WTC11 (cell line): ENCODE measurements at regions not wholly inside any gene's neighbourhood (a gene's known extent, or its start where the extent isn't known, plus 50 kb on each side); places are given as distances from the start of the nearest gene placed in this dataset.

Source experiments
- ATAC-seq: fragments of 200-7000 bp; cut with Tn5 transposase; 2 replicates; pipeline ENCODE4 v1.10.0; 2021; ENCODE audit warnings: mild to moderate bottlenecking, moderate library complexity
- CTCF ChIA-PET: fragments of 300-600 bp; sonication (Branson Sonifier 250); formaldehyde crosslinking; loops from one replicate; lab custom pipeline; 2021; ENCODE audit warnings: antibody characterized with exemption; lab: Charles Lee
- POLR2A ChIA-PET: fragments of 350-600 bp; sonication (Branson Sonifier 250); formaldehyde crosslinking; loops from one replicate; lab custom pipeline; 2021; ENCODE audit warnings: antibody characterized with exemption; lab: Charles Lee
- DNase-seq: peaks from one replicate; pipeline ENCODE4 v3.0.0; 2021; ENCODE audit warnings: low spot score
- H3K27ac Mint-ChIP-seq: 2 replicates; pipeline ENCODE4 v1.8.0; 2021; ENCODE audit warnings: mixed read lengths
- H3K27me3 Mint-ChIP-seq: 2 replicates; pipeline ENCODE4 v1.8.0; 2021; ENCODE audit warnings: low read depth, mild to moderate bottlenecking, moderate library complexity, mixed read lengths
- H3K36me3 Mint-ChIP-seq: 2 replicates; pipeline ENCODE4 v1.8.0; 2021; ENCODE audit warnings: mixed read lengths
- H3K4me1 Mint-ChIP-seq: 2 replicates; pipeline ENCODE4 v1.8.0; 2022; ENCODE audit warnings: mixed read lengths
- H3K4me3 Mint-ChIP-seq: 2 replicates; pipeline ENCODE4 v1.8.0; 2021; ENCODE audit warnings: mild to moderate bottlenecking, moderate library complexity, mixed read lengths
- H3K9me3 Mint-ChIP-seq: 2 replicates; pipeline ENCODE4 v1.8.0; 2021; ENCODE audit warnings: mixed read lengths
- ATF1 ChIP-seq: sonication (generic); formaldehyde crosslinking; IDR thresholded peaks from 2 replicates; pipeline ENCODE4 v1.8.1; 2023; ENCODE audit warnings: mild to moderate bottlenecking, moderate library complexity, missing genetic modification reagents
- ATF2 ChIP-seq: sonication (generic); formaldehyde crosslinking; IDR thresholded peaks from 2 replicates; pipeline ENCODE4 v1.8.1; 2022; ENCODE audit warnings: low read depth, missing genetic modification reagents, borderline replicate concordance
- CBFB ChIP-seq: sonication (generic); formaldehyde crosslinking; IDR thresholded peaks from 2 replicates; pipeline ENCODE4 v1.8.1; 2022; ENCODE audit warnings: mild to moderate bottlenecking, low read depth, missing genetic modification reagents
- CREM ChIP-seq: sonication (generic); formaldehyde crosslinking; IDR thresholded peaks from 2 replicates; pipeline ENCODE4 v1.8.1; 2022; ENCODE audit warnings: mild to moderate bottlenecking, missing genetic modification reagents, moderate library complexity
- HMGA2 ChIP-seq: fragments of 250-450 bp; sonication (Bioruptor Pico); IDR thresholded peaks from 2 replicates; pipeline ENCODE4 v1.4.0; 2021; ENCODE audit warnings: mild to moderate bottlenecking, moderate library complexity
- HMGXB4 ChIP-seq: sonication (generic); formaldehyde crosslinking; IDR thresholded peaks from 2 replicates; pipeline ENCODE4 v1.8.1; 2023; ENCODE audit warnings: mild to moderate bottlenecking, moderate library complexity, missing genetic modification reagents
- IRF2 ChIP-seq: sonication (generic); formaldehyde crosslinking; IDR thresholded peaks from 2 replicates; pipeline ENCODE4 v1.8.0; 2022; ENCODE audit warnings: low read depth, missing genetic modification reagents, borderline replicate concordance
- NFE2L1 ChIP-seq: sonication (generic); formaldehyde crosslinking; IDR thresholded peaks from 2 replicates; pipeline ENCODE4 v1.8.1; 2023; ENCODE audit warnings: missing genetic modification reagents
- NR1H2 ChIP-seq: sonication (generic); formaldehyde crosslinking; IDR thresholded peaks from 2 replicates; pipeline ENCODE4 v1.9.0; 2021; ENCODE audit warnings: mild to moderate bottlenecking, moderate library complexity, missing genetic modification reagents
- OVOL2 ChIP-seq: fragments of 250-450 bp; sonication (Bioruptor Pico); IDR thresholded peaks from 2 replicates; pipeline ENCODE4 v1.9.0; 2021; ENCODE audit warnings: mild to moderate bottlenecking, borderline replicate concordance
- PREB ChIP-seq: sonication (generic); formaldehyde crosslinking; IDR thresholded peaks from 2 replicates; pipeline ENCODE4 v1.8.1; 2022; ENCODE audit warnings: mild to moderate bottlenecking, missing genetic modification reagents, moderate library complexity, borderline replicate concordance
- SP1 ChIP-seq: sonication (generic); formaldehyde crosslinking; conservative IDR thresholded peaks from 2 replicates; pipeline ENCODE4 v1.8.1; 2022; ENCODE audit warnings: missing genetic modification reagents
- TEAD4 ChIP-seq: sonication (generic); formaldehyde crosslinking; IDR thresholded peaks from 2 replicates; pipeline ENCODE4 v1.8.0; 2022; ENCODE audit warnings: mild to moderate bottlenecking, missing genetic modification reagents
- USF1 ChIP-seq: sonication (generic); formaldehyde crosslinking; IDR thresholded peaks from 2 replicates; pipeline ENCODE4 v1.8.0; 2022; ENCODE audit warnings: mild to moderate bottlenecking, missing genetic modification reagents
- ZNF121 ChIP-seq: sonication (generic); formaldehyde crosslinking; IDR thresholded peaks from 2 replicates; pipeline ENCODE4 v1.8.0; 2023; ENCODE audit warnings: missing genetic modification reagents
- ZNF263 ChIP-seq: sonication (generic); formaldehyde crosslinking; IDR thresholded peaks from 2 replicates; pipeline ENCODE4 v1.8.1; 2022; ENCODE audit warnings: low read depth, mild to moderate bottlenecking, moderate library complexity, missing genetic modification reagents
- ZNF317 ChIP-seq: sonication (generic); formaldehyde crosslinking; IDR thresholded peaks from 2 replicates; pipeline ENCODE4 v1.8.1; 2023; ENCODE audit warnings: low read depth, mild to moderate bottlenecking, moderate library complexity, missing genetic modification reagents, borderline replicate concordance
- ZNF416 ChIP-seq: fragments of 250-450 bp; sonication (Bioruptor Pico); IDR thresholded peaks from 2 replicates; pipeline ENCODE4 v1.9.0; 2021; ENCODE audit warnings: mild to moderate bottlenecking, inconsistent platforms
- ZNF423 ChIP-seq: fragments of 250-450 bp; sonication (Bioruptor Pico); IDR thresholded peaks from 2 replicates; pipeline ENCODE4 v2.1.2; 2022; ENCODE audit warnings: mild to moderate bottlenecking, moderate library complexity
- TF ChIP-seq, protein P1 (sequence below): fragments of 250-450 bp; sonication (Bioruptor Pico); IDR thresholded peaks from 2 replicates; pipeline ENCODE4 v1.9.0; 2021; ENCODE audit warnings: mild to moderate bottlenecking, borderline replicate concordance
- TF ChIP-seq, protein P2 (sequence below): fragments of 250-450 bp; sonication (Bioruptor Pico); IDR thresholded peaks from 2 replicates; pipeline ENCODE4 v1.9.0; 2021; ENCODE audit warnings: mild to moderate bottlenecking

DNA sequence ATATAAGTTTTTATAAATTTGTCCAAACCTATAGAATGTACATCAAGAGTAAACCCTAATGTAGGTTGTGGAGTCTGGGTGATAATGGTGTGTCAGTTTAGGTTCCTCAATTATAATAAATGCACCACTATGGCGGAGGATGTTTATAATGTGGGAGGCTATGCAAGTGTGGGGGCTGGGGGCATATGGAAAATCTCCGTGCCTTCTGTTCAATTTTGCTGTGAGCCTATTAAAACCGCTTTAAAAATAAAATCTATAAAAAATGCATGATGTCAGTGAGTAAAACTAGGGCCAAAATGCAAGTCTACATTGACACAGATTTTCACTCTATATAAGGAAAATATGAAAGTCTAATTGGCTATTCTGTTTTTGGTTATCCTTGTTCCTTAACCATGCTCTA lies 774.9 kb upstream of the ALCAM start (continued):
- TF ChIP-seq PREB (CRISPR knock-in tag) = no peak
- TF ChIP-seq, protein P1, sequence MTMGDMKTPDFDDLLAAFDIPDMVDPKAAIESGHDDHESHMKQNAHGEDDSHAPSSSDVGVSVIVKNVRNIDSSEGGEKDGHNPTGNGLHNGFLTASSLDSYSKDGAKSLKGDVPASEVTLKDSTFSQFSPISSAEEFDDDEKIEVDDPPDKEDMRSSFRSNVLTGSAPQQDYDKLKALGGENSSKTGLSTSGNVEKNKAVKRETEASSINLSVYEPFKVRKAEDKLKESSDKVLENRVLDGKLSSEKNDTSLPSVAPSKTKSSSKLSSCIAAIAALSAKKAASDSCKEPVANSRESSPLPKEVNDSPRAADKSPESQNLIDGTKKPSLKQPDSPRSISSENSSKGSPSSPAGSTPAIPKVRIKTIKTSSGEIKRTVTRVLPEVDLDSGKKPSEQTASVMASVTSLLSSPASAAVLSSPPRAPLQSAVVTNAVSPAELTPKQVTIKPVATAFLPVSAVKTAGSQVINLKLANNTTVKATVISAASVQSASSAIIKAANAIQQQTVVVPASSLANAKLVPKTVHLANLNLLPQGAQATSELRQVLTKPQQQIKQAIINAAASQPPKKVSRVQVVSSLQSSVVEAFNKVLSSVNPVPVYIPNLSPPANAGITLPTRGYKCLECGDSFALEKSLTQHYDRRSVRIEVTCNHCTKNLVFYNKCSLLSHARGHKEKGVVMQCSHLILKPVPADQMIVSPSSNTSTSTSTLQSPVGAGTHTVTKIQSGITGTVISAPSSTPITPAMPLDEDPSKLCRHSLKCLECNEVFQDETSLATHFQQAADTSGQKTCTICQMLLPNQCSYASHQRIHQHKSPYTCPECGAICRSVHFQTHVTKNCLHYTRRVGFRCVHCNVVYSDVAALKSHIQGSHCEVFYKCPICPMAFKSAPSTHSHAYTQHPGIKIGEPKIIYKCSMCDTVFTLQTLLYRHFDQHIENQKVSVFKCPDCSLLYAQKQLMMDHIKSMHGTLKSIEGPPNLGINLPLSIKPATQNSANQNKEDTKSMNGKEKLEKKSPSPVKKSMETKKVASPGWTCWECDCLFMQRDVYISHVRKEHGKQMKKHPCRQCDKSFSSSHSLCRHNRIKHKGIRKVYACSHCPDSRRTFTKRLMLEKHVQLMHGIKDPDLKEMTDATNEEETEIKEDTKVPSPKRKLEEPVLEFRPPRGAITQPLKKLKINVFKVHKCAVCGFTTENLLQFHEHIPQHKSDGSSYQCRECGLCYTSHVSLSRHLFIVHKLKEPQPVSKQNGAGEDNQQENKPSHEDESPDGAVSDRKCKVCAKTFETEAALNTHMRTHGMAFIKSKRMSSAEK (CRISPR knock-in tag) = no peak
- TF ChIP-seq, protein P2, sequence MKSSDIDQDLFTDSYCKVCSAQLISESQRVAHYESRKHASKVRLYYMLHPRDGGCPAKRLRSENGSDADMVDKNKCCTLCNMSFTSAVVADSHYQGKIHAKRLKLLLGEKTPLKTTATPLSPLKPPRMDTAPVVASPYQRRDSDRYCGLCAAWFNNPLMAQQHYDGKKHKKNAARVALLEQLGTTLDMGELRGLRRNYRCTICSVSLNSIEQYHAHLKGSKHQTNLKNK (CRISPR knock-in tag) = no peak

DNA sequence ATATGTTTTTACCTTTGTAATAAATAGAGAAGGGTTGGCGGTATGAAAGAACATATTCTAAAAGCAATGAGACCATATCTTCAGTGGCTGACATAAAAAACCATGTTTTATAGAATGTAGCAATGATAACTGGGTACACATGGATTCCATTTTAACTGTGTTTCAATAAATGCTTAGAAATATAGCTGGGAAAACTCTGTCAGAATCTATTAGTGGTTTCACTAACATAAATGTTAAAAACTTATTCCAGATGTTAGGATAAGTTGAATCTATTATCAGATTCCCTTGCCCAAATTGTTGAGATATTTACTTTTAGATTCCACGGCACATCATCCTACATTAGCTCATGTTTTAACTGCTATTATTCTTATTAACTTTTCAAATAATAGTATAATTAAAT lies 772.2 kb upstream of the ALCAM start:
- no peak overlapping the region for H3K27ac Mint-ChIP-seq

GRCh38 chr3:104596054-104596453 lies 770.7 kb upstream of the ALCAM start:
- Mint-ChIP-seq H3K4me3 (no peak overlapping the region), H3K27ac (no peak overlapping the region), H3K4me1 (peaks cover 4% of the 10 kb centered on the region; the same call in 1 of the 2 replicates), H3K9me3 (no peaks in the 10 kb centered on the region), H3K27me3 (no peaks in the 10 kb centered on the region), H3K36me3 (no peaks in the 10 kb centered on the region)
- ATAC-seq (no peak), DNase-seq (no peak)
- POLR2A ChIA-PET = interaction anchor here (0.9 kb wide), 1 partner anchor 19 kb away, joined by 3 read pairs; no protein-coding TSS in a partner anchor
- CTCF ChIA-PET = interaction anchor here (0.5 to 1.7 kb wide), 5 partner anchors 30 to 908 kb away, joined by 3 to 11 read pairs (median 3); partner anchors contain the start of gene ALCAM
- TF ChIP-seq ZNF121 (CRISPR knock-in tag) = no peak
- no peak for TF ChIP-seq ATF1 (CRISPR knock-in tag)
- TF ChIP-seq TEAD4 (CRISPR knock-in tag) = no peak
- TF ChIP-seq ATF2 (CRISPR knock-in tag) = no peak
- no peak for TF ChIP-seq HMGXB4
- TF ChIP-seq USF1 (CRISPR knock-in tag) = no peak
- no peak for TF ChIP-seq ZNF416 (CRISPR knock-in tag)
- no peak for TF ChIP-seq CBFB (CRISPR knock-in tag)
- TF ChIP-seq IRF2 = no peak

More for the DNA sequence above, 772.2 kb upstream of the ALCAM start:
- ATAC-seq (no peak), DNase-seq (no peak)
- Mint-ChIP-seq H3K36me3 (0 out of 2 replicates have a peak, but pooled peaks cover 3% of the 10 kb centered on the region), H3K4me3 (no peak overlapping the region), H3K27me3 (no peaks in the 10 kb centered on the region), H3K9me3 (peaks cover 8% of the 10 kb centered on the region), H3K4me1 (peaks cover 4% of the 10 kb centered on the region; the same call in 1 of the 2 replicates)
- CTCF ChIA-PET = no interaction called here
- TF ChIP-seq NR1H2 (no peak), ZNF317 (CRISPR knock-in tag) (no peak), CREM (CRISPR knock-in tag) (no peak), NFE2L1 (CRISPR knock-in tag) (no peak), HMGA2 (CRISPR knock-in tag) (no peak), SP1 (no peak), OVOL2 (no peak), ZNF263 (CRISPR knock-in tag) (no peak), ZNF423 (CRISPR knock-in tag) (no peak)
- POLR2A ChIA-PET = no interaction called here
